HCT116 (cell line): ENCODE measurements at regions not wholly inside any gene's neighbourhood (a gene's known extent, or its start where the extent isn't known, plus 50 kb on each side); places are given as distances from the start of the nearest gene placed in this dataset.

Experiments used
- ATF3 ChIP-seq: IDR thresholded peaks from 2 replicates; pipeline ENCODE4 v1.6.1; 2012
- CEBPB ChIP-seq: IDR thresholded peaks from 2 replicates; pipeline ENCODE4 v1.6.1; 2012; ENCODE audit warnings: low read depth
- ELF1 ChIP-seq: IDR thresholded peaks from 2 replicates; pipeline ENCODE4 v1.6.1; 2012; ENCODE audit warnings: low read depth, borderline replicate concordance
- EZH2phosphoT487 ChIP-seq: fragments of 200-600 bp; IDR thresholded peaks from 2 replicates; pipeline ENCODE4 v1.6.1; 2018; ENCODE audit warnings: antibody characterized with exemption, borderline replicate concordance
- POLR2A ChIP-seq: IDR thresholded peaks from 2 replicates; pipeline ENCODE4 v1.7.0; 2011; ENCODE audit warnings: borderline replicate concordance; ENCODE audit not compliant: insufficient read depth, insufficient read length; ENCODE audit errors: extremely low read depth
- POLR2AphosphoS5 ChIP-seq: IDR thresholded peaks from 2 replicates; pipeline ENCODE4 v1.6.1; 2011; ENCODE audit warnings: mild to moderate bottlenecking, low read depth, low read length, moderate library complexity
- REST ChIP-seq: IDR thresholded peaks from 2 replicates; pipeline ENCODE4 v1.6.1; 2012; ENCODE audit warnings: low read depth
- TF ChIP-seq, protein P1 (sequence below), 3 experiments: fragments of 200-600 bp in 1 of 3; sonication (generic) in 1 of 3; IDR thresholded peaks in 2 of 3; conservative IDR thresholded peaks in 1 of 3; 2 replicates each; pipeline ENCODE4 v1.5.1; 2012 to 2017; ENCODE audit warnings: low read depth in 2 of 3, low read length in 2 of 3, antibody characterized with exemption in 1 of 3, borderline replicate concordance in 1 of 3, control low read depth in 1 of 3, mild to moderate bottlenecking in 1 of 3, mixed read lengths in 1 of 3, mixed run types in 1 of 3, moderate library complexity in 1 of 3; ENCODE audit not compliant: insufficient read depth in 1 of 3
- TF ChIP-seq, protein P2 (sequence below): IDR thresholded peaks from 2 replicates; pipeline ENCODE4 v1.6.1; 2011; ENCODE audit warnings: mild to moderate bottlenecking, low read length, moderate library complexity; ENCODE audit not compliant: insufficient replicate concordance; ENCODE audit errors: extremely low read depth

- TF ChIP-seq, protein P1, sequence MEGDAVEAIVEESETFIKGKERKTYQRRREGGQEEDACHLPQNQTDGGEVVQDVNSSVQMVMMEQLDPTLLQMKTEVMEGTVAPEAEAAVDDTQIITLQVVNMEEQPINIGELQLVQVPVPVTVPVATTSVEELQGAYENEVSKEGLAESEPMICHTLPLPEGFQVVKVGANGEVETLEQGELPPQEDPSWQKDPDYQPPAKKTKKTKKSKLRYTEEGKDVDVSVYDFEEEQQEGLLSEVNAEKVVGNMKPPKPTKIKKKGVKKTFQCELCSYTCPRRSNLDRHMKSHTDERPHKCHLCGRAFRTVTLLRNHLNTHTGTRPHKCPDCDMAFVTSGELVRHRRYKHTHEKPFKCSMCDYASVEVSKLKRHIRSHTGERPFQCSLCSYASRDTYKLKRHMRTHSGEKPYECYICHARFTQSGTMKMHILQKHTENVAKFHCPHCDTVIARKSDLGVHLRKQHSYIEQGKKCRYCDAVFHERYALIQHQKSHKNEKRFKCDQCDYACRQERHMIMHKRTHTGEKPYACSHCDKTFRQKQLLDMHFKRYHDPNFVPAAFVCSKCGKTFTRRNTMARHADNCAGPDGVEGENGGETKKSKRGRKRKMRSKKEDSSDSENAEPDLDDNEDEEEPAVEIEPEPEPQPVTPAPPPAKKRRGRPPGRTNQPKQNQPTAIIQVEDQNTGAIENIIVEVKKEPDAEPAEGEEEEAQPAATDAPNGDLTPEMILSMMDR (IDR thresholded peaks at IDR 0.05 in 2 of 3, conservative IDR thresholded peaks at IDR 0.05 in 1 of 3; ENCODE audit: borderline replicate concordance in 1 of 3, insufficient read depth in 1 of 3, low read depth in 2 of 3, low read length in 2 of 3) = no peak
- TF ChIP-seq POLR2AphosphoS5 = no peak
- TF ChIP-seq POLR2A = no peak
- TF ChIP-seq ATF3 = no peak
- no peak for TF ChIP-seq REST
- no peak for TF ChIP-seq ELF1
- TF ChIP-seq CEBPB = no peak
- TF ChIP-seq, protein P2, sequence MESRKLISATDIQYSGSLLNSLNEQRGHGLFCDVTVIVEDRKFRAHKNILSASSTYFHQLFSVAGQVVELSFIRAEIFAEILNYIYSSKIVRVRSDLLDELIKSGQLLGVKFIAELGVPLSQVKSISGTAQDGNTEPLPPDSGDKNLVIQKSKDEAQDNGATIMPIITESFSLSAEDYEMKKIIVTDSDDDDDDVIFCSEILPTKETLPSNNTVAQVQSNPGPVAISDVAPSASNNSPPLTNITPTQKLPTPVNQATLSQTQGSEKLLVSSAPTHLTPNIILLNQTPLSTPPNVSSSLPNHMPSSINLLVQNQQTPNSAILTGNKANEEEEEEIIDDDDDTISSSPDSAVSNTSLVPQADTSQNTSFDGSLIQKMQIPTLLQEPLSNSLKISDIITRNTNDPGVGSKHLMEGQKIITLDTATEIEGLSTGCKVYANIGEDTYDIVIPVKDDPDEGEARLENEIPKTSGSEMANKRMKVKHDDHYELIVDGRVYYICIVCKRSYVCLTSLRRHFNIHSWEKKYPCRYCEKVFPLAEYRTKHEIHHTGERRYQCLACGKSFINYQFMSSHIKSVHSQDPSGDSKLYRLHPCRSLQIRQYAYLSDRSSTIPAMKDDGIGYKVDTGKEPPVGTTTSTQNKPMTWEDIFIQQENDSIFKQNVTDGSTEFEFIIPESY = no peak
- TF ChIP-seq EZH2phosphoT487 = no peak
Measured at GRCh38 chr16:55144651-55145050, 179.4 kb upstream of the IRX6 start.
